Natural killer cell (primary cell): ENCODE measurements at regions not wholly inside any gene's neighbourhood (a gene's known extent, or its start where the extent isn't known, plus 50 kb on each side); places are given as distances from the start of the nearest gene placed in this dataset.

Experiments used
- ATAC-seq, 3 donors: fragments of 150-1000 bp in 2 of 3; fragments of 200-7000 bp in 1 of 3; cut with Tn5 transposase; 1 replicate in 1 of 3; 2 replicates in 2 of 3; pipeline ENCODE4 v1.10.0; 2021; ENCODE audit warnings: mild to moderate bottlenecking in 2 of 3, moderate library complexity in 2 of 3
- DNase-seq, 2 donors: peaks; one replicate each; pipeline versions ENCODE4 v3.0.0 to v3.0.0-alpha.2; 2013 to 2021; ENCODE audit warnings: mixed read lengths in 1 of 2
- H3K27ac ChIP-seq: one replicate; pipeline ENCODE4 v1.5.1; 2013; ENCODE audit warnings: mild to moderate bottlenecking, low read length
- H3K27me3 ChIP-seq: one replicate; pipeline ENCODE4 v1.6.1; 2013; ENCODE audit warnings: low read length; ENCODE audit not compliant: control insufficient read depth, insufficient read depth
- H3K36me3 ChIP-seq: one replicate; pipeline ENCODE4 v1.6.1; 2013; ENCODE audit warnings: low read length; ENCODE audit not compliant: control insufficient read depth, insufficient read depth
- H3K4me1 ChIP-seq: one replicate; pipeline ENCODE4 v1.6.1; 2013; ENCODE audit warnings: low read length; ENCODE audit not compliant: control insufficient read depth, insufficient read depth
- H3K4me3 ChIP-seq: one replicate; pipeline ENCODE4 v1.5.1; 2013; ENCODE audit warnings: low read length
- H3K9me3 ChIP-seq: one replicate; pipeline ENCODE4 v1.6.1; 2013; ENCODE audit warnings: low read length; ENCODE audit not compliant: control insufficient read depth, insufficient read depth
- H3K27ac Mint-ChIP-seq, 2 donors: one replicate each; pipeline ENCODE4 v1.8.0; 2022; ENCODE audit warnings: mild to moderate bottlenecking in 2 of 2, mixed read lengths in 2 of 2, moderate library complexity in 1 of 2
- H3K27me3 Mint-ChIP-seq, 2 donors: one replicate each; pipeline ENCODE4 v1.8.0; 2022; ENCODE audit warnings: low read depth in 2 of 2, mixed read lengths in 2 of 2
- H3K36me3 Mint-ChIP-seq: one replicate; pipeline ENCODE4 v1.8.0; 2022; ENCODE audit warnings: mixed read lengths
- H3K4me1 Mint-ChIP-seq, 2 donors: one replicate each; pipeline ENCODE4 v1.8.0; 2022; ENCODE audit warnings: mixed read lengths in 2 of 2
- H3K4me3 Mint-ChIP-seq: one replicate; pipeline ENCODE4 v1.8.0; 2022; ENCODE audit warnings: mild to moderate bottlenecking, moderate library complexity, mixed read lengths
- H3K9me3 Mint-ChIP-seq, 2 donors: one replicate each; pipeline ENCODE4 v1.8.0; 2022; ENCODE audit warnings: mixed read lengths in 2 of 2
- WGBS: methylation state at CpG from one replicate; pipeline ENCODE4 v1.1.7; 2013; ENCODE audit warnings: missing lambda C conversion rate; ENCODE audit not compliant: insufficient coverage; 5-methylcytosine and 5-hydroxymethylcytosine counted together
- intact Hi-C: fragments of 100-400 bp; cut with micrococcal nuclease; formaldehyde crosslinking; loops from one replicate; pipeline ENCODE4 v1.14.2; 2022
- TF ChIP-seq, protein P1 (sequence below): fragments of 200-600 bp; IDR thresholded peaks from one replicate; pipeline ENCODE4 v1.8.0; 2022; ENCODE audit warnings: antibody characterized with exemption

DNA sequence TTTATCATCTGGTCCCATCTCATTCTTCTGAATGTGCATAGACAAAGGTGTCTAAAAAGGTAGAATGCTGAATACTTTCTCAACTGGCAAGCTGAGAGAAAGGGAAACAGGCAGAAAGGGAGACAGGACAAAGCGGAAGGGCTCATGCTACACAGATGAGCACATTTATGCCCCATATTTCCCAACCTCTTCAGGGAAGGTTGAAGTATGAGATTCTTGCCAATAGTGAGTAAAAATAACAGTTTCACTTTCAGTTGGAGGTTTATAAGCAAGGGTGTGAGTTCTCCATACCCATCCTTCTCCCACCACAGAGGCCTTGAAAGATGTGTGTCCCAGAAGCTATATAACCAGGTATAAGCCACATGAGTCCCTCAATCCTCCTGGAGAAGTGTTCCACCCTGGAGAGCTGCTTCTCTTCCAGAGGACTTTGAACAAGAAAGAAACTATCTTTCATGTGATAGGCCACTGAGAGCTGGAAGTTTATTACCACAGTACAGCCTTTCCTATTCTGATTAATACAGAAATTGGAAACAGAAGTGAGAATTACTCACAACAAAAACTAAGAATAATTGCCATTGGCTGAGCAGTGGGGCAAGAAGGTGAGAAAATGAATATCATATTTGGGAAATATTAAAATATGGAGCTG lies 709.4 kb upstream of the NR2F2 start:
- Mint-ChIP-seq H3K36me3 (peaks cover 10% of the 10 kb centered on the region), H3K9me3 (peaks cover 0 to 3% of the 10 kb centered on the region in 2 donors), H3K27ac (peak overlapping the region in 1 of 2 donors; percentile 59), H3K27me3 (peaks cover 0 to 14% of the 10 kb centered on the region in 2 donors), H3K4me3 (no peak overlapping the region), H3K4me1 (peaks cover 9 to 13% of the 10 kb centered on the region in 2 donors)
- Histone ChIP-seq H3K4me3 (no peak overlapping the region), H3K4me1 (no peaks in the 10 kb centered on the region), H3K9me3 (no peaks in the 10 kb centered on the region), H3K27ac (no peak overlapping the region), H3K36me3 (no peaks in the 10 kb centered on the region), H3K27me3 (no peaks in the 10 kb centered on the region)
- peak in 1 of 3 donors; percentile 59 for ATAC-seq
- no CpG with 5 or more reads among the region's 1 CpG for WGBS
- intact Hi-C loops, result no loop called here
- DNase-seq, result no peak
- TF ChIP-seq, protein P1, sequence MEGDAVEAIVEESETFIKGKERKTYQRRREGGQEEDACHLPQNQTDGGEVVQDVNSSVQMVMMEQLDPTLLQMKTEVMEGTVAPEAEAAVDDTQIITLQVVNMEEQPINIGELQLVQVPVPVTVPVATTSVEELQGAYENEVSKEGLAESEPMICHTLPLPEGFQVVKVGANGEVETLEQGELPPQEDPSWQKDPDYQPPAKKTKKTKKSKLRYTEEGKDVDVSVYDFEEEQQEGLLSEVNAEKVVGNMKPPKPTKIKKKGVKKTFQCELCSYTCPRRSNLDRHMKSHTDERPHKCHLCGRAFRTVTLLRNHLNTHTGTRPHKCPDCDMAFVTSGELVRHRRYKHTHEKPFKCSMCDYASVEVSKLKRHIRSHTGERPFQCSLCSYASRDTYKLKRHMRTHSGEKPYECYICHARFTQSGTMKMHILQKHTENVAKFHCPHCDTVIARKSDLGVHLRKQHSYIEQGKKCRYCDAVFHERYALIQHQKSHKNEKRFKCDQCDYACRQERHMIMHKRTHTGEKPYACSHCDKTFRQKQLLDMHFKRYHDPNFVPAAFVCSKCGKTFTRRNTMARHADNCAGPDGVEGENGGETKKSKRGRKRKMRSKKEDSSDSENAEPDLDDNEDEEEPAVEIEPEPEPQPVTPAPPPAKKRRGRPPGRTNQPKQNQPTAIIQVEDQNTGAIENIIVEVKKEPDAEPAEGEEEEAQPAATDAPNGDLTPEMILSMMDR, result no peak

DNA sequence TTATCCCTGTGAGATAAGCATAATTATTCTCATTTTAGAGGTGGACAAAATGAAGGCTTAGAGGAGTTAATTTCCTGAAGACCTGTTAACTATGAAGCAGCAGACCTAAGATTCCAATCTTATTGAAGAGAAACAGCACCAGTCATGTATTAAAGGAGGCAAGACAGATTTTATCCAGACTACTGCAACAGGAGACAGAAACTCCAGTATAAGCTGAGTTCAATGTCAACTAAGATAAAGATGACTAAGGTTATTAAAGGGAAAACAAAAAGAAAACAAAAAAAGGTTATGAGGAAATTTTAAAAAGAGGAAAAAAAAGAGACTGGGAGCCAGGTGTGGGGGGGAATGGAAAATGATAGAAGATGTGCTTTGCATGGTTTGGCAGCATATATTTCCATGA lies 707.7 kb upstream of the NR2F2 start:
- no peak for ATAC-seq
- H3K27ac ChIP-seq, result no peak overlapping the region
- no peak overlapping the region for H3K27ac Mint-ChIP-seq
- no peak overlapping the region for H3K4me3 ChIP-seq
- no peaks in the 10 kb centered on the region for H3K4me1 ChIP-seq
- intact Hi-C loops, result no loop called here
- H3K4me1 Mint-ChIP-seq, result peaks cover 9 to 18% of the 10 kb centered on the region in 2 donors
- H3K36me3 ChIP-seq, result no peaks in the 10 kb centered on the region
- H3K9me3 ChIP-seq, result no peaks in the 10 kb centered on the region
- peaks cover 10 to 25% of the 10 kb centered on the region in 2 donors for H3K27me3 Mint-ChIP-seq
- no peak overlapping the region for H3K4me3 Mint-ChIP-seq
- H3K27me3 ChIP-seq, result peaks cover 4% of the 10 kb centered on the region
- peaks cover 10% of the 10 kb centered on the region for H3K36me3 Mint-ChIP-seq
- no peak for DNase-seq
- TF ChIP-seq, protein P1, result no peak
- peaks cover 0 to 3% of the 10 kb centered on the region in 2 donors for H3K9me3 Mint-ChIP-seq

DNA sequence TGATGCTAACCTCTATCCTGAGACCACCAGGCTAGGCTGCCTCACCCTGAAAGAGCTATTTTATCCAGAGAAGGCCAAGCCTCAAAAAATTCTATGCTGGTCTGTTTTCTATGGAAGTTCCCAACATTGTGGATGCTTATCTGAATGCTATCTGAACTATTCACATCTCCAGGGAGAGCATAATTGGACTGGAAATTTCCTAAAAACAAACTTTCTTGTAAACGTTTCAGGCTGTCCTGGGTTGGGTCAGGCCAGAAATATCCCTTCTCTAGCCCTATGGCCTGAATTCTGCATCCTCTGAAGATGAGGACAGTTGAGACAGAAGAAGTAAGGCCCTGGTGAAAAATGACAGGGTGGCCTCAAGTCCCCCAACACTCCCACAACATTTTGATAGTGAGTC lies 706.4 kb upstream of the NR2F2 start:
- Mint-ChIP-seq H3K27me3 (peaks cover 20 to 38% of the 10 kb centered on the region in 2 donors), H3K4me3 (no peak overlapping the region), H3K36me3 (peaks cover 10% of the 10 kb centered on the region), H3K4me1 (peaks cover 9 to 18% of the 10 kb centered on the region in 2 donors), H3K9me3 (peaks cover 0 to 3% of the 10 kb centered on the region in 2 donors), H3K27ac (no peak overlapping the region)
- Histone ChIP-seq H3K36me3 (no peaks in the 10 kb centered on the region), H3K27me3 (peaks cover 4% of the 10 kb centered on the region), H3K4me3 (no peak overlapping the region), H3K9me3 (no peaks in the 10 kb centered on the region), H3K4me1 (no peaks in the 10 kb centered on the region), H3K27ac (no peak overlapping the region)
- DNase-seq, result no peak
- WGBS, result 44% methylated on average over 1 of the region's 1 CpG
- intact Hi-C loops, result no loop called here
- ATAC-seq, result no peak
- TF ChIP-seq, protein P1, result no peak
